ENCODE measurements at regions not wholly inside any gene's neighbourhood (a gene's known extent, or its start where the extent isn't known, plus 50 kb on each side); places are given as distances from the start of the nearest gene placed in this dataset.

DNA sequence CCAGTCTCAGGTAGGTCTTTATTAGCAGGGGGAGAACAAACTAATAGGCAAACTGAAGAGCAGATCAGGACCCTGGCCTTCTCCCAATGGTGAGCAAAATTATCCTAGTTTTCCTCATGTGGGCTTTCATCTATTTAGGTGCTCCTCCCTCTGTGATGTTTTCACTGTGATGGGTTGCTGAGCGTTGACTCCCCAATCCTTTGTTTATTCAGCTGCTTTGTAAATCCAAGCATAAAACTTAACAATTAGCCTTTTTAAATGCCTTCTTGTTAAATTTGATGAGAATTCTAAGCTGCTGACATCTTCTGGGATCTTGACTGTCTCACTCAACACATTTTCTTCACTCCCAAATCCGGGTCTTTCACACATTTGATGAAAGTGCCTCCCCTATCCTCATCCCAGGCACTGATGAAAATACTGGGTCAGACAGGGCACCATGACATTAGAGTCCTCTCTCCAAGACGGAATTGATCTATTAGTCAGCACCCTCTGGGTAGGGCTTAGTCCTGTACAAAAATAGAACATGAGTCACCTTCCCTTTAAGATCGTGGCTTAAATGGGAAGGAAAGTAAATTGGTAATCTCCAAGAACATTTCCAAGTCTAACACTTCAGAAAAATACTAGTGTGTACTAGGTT is 199.3 kb upstream of the ISX start:
- TF ChIP-seq EZH2 (IDR thresholded peaks at IDR 0.05; ENCODE audit: borderline replicate concordance, insufficient read depth, low read depth, low read length, poor library complexity, severe bottlenecking): no peak
- no peak for TF ChIP-seq CTCF (IDR thresholded peaks at IDR 0.05)

All from B cell (primary cell).